Calu3 (cell line): ENCODE measurements at regions not wholly inside any gene's neighbourhood (a gene's known extent, or its start where the extent isn't known, plus 50 kb on each side); places are given as distances from the start of the nearest gene placed in this dataset.
"Not testable (repeated sequence)": the region's sequence is repeated elsewhere in the genome, so short reads cannot be mapped to it uniquely, and the experiment has no call there.

Experiments
- BruUV-seq: library from RNA; stranded (reverse); fragments of 400-500 nt; replicated peaks from 2 replicates; lab custom pipeline; 2021; lab: Mats Ljungman, UMichigan
- CTCF ChIA-PET: fragments of 300-600 bp; sonication (Branson Sonifier 250); formaldehyde crosslinking; loops from one replicate; lab custom pipeline; 2022; ENCODE audit warnings: antibody characterized with exemption; lab: Charles Lee
- DNase-seq: peaks from one replicate; pipeline ENCODE4 v3.0.0; 2022
- H3K27ac Mint-ChIP-seq: one replicate; pipeline ENCODE4 v1.8.0; 2022; ENCODE audit warnings: mixed read lengths; ENCODE audit not compliant: unreplicated experiment
- H3K27me3 Mint-ChIP-seq: one replicate; pipeline ENCODE4 v1.8.0; 2022; ENCODE audit warnings: mixed read lengths; ENCODE audit not compliant: unreplicated experiment
- H3K36me3 Mint-ChIP-seq: one replicate; pipeline ENCODE4 v1.8.0; 2022; ENCODE audit warnings: mild to moderate bottlenecking, moderate library complexity, mixed read lengths; ENCODE audit not compliant: insufficient read depth, unreplicated experiment
- H3K4me1 Mint-ChIP-seq: one replicate; pipeline ENCODE4 v1.8.0; 2022; ENCODE audit warnings: mild to moderate bottlenecking, low read depth, mixed read lengths; ENCODE audit not compliant: unreplicated experiment
- H3K4me3 Mint-ChIP-seq: one replicate; pipeline ENCODE4 v1.8.0; 2022; ENCODE audit warnings: mild to moderate bottlenecking, low read depth, moderate library complexity, mixed read lengths; ENCODE audit not compliant: unreplicated experiment
- H3K9me3 Mint-ChIP-seq: one replicate; pipeline ENCODE4 v1.8.0; 2022; ENCODE audit warnings: low read depth, mixed read lengths; ENCODE audit not compliant: unreplicated experiment
- intact Hi-C: fragments of 100-400 bp; cut with micrococcal nuclease; formaldehyde crosslinking; loops from one replicate; pipeline ENCODE4 v1.10.0; 2022; ENCODE audit not compliant: unreplicated experiment
- TF ChIP-seq, protein P1 (sequence below): fragments of 200-600 bp; IDR thresholded peaks from one replicate; pipeline ENCODE4 v1.8.0; 2022; ENCODE audit warnings: antibody characterized with exemption; ENCODE audit not compliant: unreplicated experiment

DNA sequence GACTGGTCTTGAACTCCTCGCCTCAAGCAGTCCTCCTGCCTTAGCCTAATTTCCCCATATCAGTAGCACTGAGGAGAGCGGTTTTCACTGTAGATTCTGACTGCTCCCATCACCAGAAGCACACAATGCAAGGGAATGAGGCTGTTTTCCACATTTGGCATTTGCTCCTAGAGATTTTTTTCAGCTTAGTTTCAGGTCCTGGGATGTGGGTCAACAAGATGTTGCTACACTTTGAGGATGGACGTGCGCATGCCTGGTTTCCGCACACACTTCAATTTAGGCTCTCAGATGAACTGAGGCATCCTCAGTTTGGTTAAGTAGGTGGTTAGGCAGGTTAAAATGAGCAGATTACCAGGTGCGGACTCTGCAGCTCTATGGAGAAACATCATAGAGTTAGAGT is 287.1 kb upstream of the LYZL1 start:
- TF ChIP-seq, protein P1, sequence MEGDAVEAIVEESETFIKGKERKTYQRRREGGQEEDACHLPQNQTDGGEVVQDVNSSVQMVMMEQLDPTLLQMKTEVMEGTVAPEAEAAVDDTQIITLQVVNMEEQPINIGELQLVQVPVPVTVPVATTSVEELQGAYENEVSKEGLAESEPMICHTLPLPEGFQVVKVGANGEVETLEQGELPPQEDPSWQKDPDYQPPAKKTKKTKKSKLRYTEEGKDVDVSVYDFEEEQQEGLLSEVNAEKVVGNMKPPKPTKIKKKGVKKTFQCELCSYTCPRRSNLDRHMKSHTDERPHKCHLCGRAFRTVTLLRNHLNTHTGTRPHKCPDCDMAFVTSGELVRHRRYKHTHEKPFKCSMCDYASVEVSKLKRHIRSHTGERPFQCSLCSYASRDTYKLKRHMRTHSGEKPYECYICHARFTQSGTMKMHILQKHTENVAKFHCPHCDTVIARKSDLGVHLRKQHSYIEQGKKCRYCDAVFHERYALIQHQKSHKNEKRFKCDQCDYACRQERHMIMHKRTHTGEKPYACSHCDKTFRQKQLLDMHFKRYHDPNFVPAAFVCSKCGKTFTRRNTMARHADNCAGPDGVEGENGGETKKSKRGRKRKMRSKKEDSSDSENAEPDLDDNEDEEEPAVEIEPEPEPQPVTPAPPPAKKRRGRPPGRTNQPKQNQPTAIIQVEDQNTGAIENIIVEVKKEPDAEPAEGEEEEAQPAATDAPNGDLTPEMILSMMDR, result no peak
- H3K27me3 Mint-ChIP-seq, result no peaks in the 10 kb centered on the region
- intact Hi-C loops, result no loop called here
- no TSS peak for BruUV-seq
- CTCF ChIA-PET, result interaction anchor here (1.2 kb wide), 1 partner anchor 10 kb away, joined by 4 read pairs; no protein-coding TSS in a partner anchor
- no peaks in the 10 kb centered on the region for H3K9me3 Mint-ChIP-seq
- H3K4me3 Mint-ChIP-seq, result no peak overlapping the region
- no peak for DNase-seq
- peaks cover 32% of the 10 kb centered on the region for H3K4me1 Mint-ChIP-seq
- no peak overlapping the region for H3K27ac Mint-ChIP-seq
- H3K36me3 Mint-ChIP-seq, result no peaks in the 10 kb centered on the region

DNA sequence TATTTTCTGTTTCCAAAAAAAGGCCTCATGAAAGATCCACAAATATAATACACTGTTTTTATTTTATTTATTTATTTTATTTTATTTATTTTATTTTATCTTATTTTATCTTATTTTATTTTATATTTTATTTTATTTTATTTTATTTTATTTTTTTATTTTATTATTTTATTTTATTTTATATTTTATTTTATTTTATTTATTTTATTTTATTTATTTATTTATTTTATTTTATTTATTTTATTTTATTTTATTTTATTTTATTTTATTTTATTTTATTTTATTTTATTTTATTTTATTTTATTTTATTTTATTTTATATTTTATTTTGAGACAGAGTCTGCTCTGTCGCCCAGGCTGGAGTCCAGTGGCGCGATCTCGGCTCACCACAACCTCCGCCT is 285.9 kb upstream of the LYZL1 start:
- H3K9me3 Mint-ChIP-seq, DNase-seq, intact Hi-C loops, H3K36me3 Mint-ChIP-seq, H3K27ac Mint-ChIP-seq, BruUV-seq, CTCF ChIA-PET, H3K4me3 Mint-ChIP-seq, H3K27me3 Mint-ChIP-seq: not testable (repeated sequence)
- H3K4me1 Mint-ChIP-seq, result peaks cover 20% of the 10 kb centered on the region

GRCh38 chr10:29005988-29006387 is 282.9 kb upstream of the LYZL1 start:
- Mint-ChIP-seq H3K27ac (no peak overlapping the region), H3K4me3 (no peak overlapping the region), H3K9me3 (no peaks in the 10 kb centered on the region), H3K27me3 (no peaks in the 10 kb centered on the region), H3K36me3 (no peaks in the 10 kb centered on the region), H3K4me1 (no peaks in the 10 kb centered on the region)
- intact Hi-C loops, result no loop called here
- BruUV-seq, result no TSS peak
- TF ChIP-seq, protein P1, result no peak
- DNase-seq, result no peak
- CTCF ChIA-PET, result no interaction called here

DNA sequence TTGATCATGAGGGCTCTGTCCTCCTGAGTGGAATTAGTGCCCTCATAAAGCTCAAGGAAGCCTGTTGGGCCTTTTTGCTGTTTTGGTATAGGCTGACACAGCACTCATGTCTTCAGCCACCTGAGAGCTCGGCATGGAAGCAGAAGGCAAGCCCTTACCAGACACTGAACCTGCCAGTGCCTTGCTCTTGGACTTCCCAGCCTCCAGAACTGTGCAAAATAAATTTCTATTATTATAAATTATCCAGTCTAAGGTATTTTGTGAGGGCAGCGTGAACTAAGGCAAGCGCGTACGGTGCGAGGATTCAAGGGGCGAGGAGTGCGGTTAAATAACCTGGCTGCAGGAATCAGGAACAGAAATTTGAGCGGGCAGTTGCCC is 281.5 kb upstream of the LYZL1 start:
- Mint-ChIP-seq H3K4me1 (no peaks in the 10 kb centered on the region), H3K4me3 (no peak overlapping the region), H3K9me3 (no peaks in the 10 kb centered on the region), H3K27ac (no peak overlapping the region), H3K27me3 (no peaks in the 10 kb centered on the region), H3K36me3 (no peaks in the 10 kb centered on the region)
- no peak for DNase-seq
- TF ChIP-seq, protein P1, result no peak
- BruUV-seq, result no TSS peak
- intact Hi-C loops, result no loop called here
- CTCF ChIA-PET, result no interaction called here

GRCh38 chr10:29007748-29008610 is 280.9 kb upstream of the LYZL1 start:
- TF ChIP-seq, protein P1, result no peak
- Mint-ChIP-seq H3K27me3 (no peaks in the 10 kb centered on the region), H3K4me1 (no peaks in the 10 kb centered on the region), H3K27ac (no peak overlapping the region), H3K9me3 (no peaks in the 10 kb centered on the region), H3K4me3 (no peak overlapping the region), H3K36me3 (no peaks in the 10 kb centered on the region)
- intact Hi-C loops, result no loop called here
- DNase-seq, result no peak
- no TSS peak for BruUV-seq
- CTCF ChIA-PET, result no interaction called here
